Activated CD4-positive, alpha-beta T cell treated with anti-CD3 and anti-CD28 coated beads, Interleukin-2, amount 50 U/mL, for 16 hours (primary cell): ENCODE measurements at regions not wholly inside any gene's neighbourhood (a gene's known extent, or its start where the extent isn't known, plus 50 kb on each side); places are given as distances from the start of the nearest gene placed in this dataset.

Source experiments
- DNase-seq: peaks from one replicate; pipeline ENCODE4 v3.0.0-alpha.2; 2020

DNA sequence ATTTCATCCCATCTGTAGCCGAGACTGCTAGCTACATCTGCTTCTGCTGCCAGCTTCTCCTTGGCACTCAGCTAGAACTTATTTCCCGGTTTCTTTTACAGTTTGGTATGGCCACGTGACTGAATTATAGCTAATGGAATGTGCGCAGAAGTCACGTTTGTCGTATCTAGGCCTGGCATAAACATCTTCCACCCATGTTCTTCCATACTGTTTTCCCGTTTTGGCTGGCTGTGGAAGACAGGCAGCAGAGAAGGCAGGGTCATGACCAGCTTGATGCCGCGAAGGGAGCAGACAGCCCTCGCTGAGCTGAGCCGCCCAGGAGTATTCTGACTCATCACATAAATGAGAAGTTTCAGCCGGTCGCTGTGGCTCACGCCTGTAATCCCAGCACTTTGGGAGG, 186.7 kb downstream of the RFC3 start:
- DNase-seq, result no peak

GRCh38 chr13:34006011-34006410, 188.1 kb downstream of the RFC3 start:
- no peak for DNase-seq

DNA sequence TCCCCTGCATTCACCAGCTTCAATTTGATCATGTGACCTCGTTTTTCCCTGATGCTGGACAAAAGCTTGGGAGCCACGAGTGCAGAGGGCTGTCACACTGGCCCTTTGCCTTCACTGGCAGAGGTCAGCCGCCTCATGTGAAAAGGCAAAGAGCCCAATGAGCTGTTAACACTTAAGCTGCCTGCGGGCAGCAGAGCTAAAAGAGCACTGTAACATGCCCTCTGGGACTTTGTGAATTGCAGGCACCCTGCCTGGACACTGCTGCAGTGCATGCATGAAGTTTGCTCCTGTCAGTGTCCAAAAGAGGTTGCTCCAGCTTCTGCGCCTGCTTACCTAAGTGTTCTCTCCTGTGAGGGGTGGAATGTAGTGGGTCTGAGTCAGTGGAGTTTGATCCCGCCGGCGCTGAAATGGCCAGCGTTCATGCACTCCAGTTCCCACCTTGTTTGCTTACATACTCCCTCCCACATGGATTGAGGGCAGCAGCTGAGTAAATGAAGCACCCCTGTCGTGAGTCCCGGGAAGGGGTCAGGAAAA, 193.7 kb downstream of the RFC3 start:
- DNase-seq, result no peak

DNA sequence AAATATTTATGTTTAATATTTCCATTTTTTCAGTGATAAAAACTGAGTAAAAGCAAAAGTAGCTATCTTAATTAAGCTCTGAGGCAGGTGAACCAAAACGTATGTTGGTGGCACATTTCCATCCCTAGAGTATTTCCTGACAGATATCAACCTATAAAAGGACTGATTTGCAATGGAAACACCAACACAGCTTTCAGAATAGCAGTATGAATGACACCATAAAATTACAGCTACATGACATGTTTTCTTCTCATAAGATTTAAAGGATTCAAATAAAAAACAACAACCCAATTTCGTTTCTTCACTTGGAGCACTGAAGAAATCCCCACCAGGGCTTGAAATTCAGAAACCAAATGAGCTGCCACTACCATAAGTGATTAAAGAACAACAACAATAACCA, 194.4 kb downstream of the RFC3 start:
- DNase-seq, result no peak

DNA sequence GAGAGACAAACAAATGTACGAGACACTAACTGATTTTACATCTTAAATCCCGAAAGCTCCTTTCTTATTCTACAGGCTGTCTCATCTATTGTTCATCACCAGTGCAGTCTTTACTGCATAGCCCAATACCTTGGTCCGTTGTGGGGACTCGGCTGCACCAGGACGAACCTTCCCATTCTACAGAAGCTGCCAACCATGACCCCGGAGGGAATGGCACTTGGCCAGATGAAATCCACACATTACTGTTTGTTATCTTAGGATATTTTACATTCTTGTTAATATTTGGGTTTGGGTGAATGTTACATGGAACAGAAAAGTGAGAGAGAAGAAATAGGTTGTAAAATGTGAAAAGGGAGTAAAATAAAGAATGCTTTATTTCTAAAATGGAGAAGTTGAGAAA, 195.1 kb downstream of the RFC3 start:
- DNase-seq, result no peak

- DNase-seq, result no peak
Measured at GRCh38 chr13:34017231-34017630, 199.3 kb downstream of the RFC3 start.

- no peak for DNase-seq
Measured at GRCh38 chr13:34019870-34020269, 201.9 kb downstream of the RFC3 start.

DNA sequence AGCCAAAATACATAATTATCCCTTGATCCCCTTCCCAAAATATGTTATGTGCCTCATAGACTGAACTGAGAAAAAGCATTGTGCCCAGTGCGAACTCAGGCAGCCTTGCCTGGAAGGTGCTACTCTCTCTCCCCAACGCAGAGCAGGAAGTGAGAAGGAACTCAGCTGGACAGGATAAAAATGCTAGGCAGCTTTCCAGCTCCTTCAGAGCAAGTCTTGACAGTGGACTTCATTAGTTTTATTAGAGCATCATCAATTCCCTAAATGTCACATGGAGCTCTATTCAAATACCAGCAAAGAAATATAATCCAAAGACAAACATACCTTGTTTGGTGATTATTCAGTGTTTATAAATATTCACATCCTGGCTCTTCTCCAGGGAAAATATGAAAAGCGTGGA, 202.4 kb downstream of the RFC3 start:
- DNase-seq, result no peak

DNA sequence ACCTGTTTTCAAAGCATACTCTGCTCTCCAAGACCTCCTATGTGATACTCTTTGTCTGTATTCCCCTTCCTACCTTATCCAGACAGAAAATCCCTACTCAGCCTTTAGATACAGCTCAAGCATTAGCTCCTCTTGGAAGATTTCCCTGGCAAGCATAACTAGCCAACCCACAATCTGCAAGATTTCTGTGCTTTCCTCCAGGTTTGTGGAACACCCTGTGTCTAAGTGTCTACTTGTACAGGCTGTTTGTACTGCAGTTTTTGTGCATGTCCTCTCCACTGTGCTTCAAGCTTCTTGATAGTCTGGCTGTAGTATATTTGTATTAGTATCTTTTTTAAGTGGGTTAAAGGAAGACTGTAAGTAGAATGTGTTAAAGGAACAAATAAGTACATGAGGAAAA, 203.7 kb downstream of the RFC3 start:
- DNase-seq, result no peak

DNA sequence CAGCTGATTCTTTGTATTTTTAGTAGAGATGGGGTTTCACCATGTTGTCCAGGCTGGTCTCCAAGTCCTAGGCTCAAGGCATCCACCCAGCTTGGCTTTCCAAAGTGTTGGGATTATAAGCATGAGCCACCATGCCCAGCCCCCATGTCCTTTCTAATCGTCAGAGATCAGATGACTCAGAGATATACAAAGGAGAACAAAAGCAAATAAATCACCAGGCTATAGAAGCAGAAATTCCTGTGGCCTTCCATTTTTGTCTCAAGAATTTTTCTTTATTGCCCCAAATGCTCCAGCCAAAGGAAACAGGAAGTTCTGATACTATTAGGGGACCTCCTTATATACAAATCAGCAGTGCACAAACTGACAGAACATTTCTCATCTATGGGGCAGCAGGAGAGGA, 207.8 kb downstream of the RFC3 start:
- DNase-seq, result no peak

GRCh38 chr13:34026308-34026707, 208.4 kb downstream of the RFC3 start:
- DNase-seq, result no peak

- no peak for DNase-seq
Measured at GRCh38 chr13:34028496-34029442, 210.8 kb downstream of the RFC3 start.

GRCh38 chr13:34030782-34031181, 212.8 kb downstream of the RFC3 start:
- no peak for DNase-seq

DNA sequence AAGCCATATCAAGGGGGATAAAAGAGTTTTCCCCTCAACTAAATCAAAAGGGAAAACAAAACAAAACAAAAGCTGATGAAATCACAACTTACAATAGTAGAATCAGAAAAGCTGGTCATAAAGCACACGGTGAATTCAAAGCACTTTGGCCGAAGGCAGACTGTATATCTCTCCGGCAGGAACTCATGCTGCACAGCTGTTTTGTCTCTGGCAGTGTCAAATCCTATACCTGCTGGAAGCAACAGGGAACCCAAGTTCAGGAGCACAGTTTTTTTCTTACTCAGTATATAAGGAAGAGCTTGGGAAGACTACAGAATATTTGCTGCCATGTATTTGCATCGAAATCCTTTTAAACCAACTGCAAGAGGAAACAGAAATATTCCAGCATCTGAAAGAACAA, 213.7 kb downstream of the RFC3 start:
- DNase-seq, result no peak

GRCh38 chr13:34034411-34034810, 216.5 kb downstream of the RFC3 start:
- no peak for DNase-seq

GRCh38 chr13:34035178-34035577, 217.2 kb downstream of the RFC3 start:
- no peak for DNase-seq

- DNase-seq, result no peak
Measured at GRCh38 chr13:34035676-34036325, 217.9 kb downstream of the RFC3 start.

DNA sequence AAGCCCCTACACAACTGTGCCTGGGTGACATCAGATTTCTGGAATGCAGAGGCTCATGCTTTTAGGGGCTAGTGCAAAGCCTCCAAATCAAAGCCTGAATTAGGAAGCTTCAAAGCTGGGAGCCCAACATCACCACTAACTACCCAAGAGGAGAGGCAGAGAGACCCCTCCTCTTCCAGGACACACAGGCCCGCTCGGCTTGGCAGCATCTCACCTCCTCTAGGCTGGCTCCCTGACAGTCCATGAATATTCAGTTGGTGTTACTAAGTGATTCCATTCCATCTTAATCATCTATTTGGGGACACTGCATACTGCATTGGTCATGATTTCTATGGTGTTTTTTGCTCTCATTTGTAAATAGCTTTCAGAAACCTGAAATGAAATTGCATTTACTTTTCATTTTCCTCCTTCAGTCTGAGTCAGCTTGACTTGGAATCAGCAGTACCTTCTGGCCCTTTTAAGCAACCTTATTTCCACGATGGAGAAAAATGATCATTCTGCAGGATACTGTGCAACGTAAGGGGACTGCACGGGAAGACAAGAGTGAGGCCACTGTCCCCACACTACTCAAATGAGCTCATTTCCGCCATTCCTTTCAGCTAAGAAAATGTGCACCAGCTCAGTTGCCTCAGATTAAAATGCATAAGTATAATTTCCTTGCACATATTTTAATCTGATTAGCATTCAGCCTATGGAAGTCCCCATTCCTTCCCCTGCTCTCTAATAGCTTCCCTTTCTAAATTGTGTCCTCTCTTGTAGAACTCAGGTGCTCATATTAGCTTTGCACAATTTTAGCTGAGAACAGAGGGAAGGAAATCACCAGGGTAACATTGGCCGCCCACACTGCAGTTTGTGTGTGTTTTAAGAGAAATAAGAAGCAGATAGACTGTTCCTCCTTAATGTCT, 219.9 kb downstream of the RFC3 start:
- no peak for DNase-seq

- DNase-seq, result no peak
Measured at GRCh38 chr13:34038541-34039068, 220.7 kb downstream of the RFC3 start.

DNA sequence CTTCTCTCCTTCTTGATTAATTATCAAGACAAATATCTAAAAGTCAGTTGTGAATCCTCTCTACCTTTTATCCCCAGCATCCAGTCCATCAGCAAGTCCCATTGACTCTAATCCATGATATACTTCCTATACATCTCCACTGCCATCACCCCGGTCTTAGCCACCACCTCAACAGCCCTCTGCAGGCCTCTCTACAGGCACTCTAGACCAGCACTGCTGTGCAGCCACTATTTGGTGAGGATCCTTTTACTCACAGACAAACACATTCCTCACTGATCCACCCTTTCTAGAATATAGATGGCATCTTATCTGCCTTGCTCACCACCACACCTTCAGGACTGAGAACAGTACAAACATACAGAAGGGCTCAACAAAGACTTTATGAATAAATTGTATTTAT, 221.7 kb downstream of the RFC3 start:
- no peak for DNase-seq

- no peak for DNase-seq
Measured at GRCh38 chr13:34040863-34041262, 222.9 kb downstream of the RFC3 start.

DNA sequence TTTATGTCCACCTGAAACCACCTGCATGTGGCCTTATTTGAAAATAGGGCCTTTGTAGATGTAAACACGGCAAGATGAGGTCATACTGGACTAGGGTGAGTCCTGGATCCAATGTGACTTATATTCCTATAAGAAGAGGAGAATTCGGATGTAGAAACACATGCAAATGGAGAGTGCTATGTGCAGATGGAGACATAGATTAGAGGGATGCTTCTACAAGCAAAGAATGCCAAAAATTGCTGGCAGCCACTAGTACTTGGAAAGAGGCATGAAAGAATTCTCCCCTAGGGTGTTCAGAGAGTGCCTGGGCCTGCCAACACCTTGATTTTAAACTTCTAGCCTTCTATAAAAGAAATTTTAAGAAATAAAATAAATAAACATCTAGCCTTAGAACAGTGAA, 226.1 kb downstream of the RFC3 start:
- no peak for DNase-seq

- DNase-seq, result no peak
Measured at GRCh38 chr13:34044660-34045080, 226.7 kb downstream of the RFC3 start.
